Gastroesophageal sphincter (tissue), 3 donors: ENCODE measurements at regions not wholly inside any gene's neighbourhood (a gene's known extent, or its start where the extent isn't known, plus 50 kb on each side); places are given as distances from the start of the nearest gene placed in this dataset.

Source experiments
- CTCF ChIP-seq, 4 experiments: fragments of 200-600 bp in 2 of 4; fragments of 450-650 bp in 2 of 4; sonication (generic) in 1 of 4; IDR thresholded peaks; one replicate each; pipeline ENCODE4 v1.5.1; 2017 to 2019; ENCODE audit warnings: antibody characterized with exemption in 4 of 4, mild to moderate bottlenecking in 2 of 4, moderate library complexity in 2 of 4
- POLR2A ChIP-seq, 2 donors: fragments of 450-650 bp; IDR thresholded peaks; one replicate each; pipeline ENCODE4 v1.6.1; 2017; ENCODE audit warnings: antibody characterized with exemption in 2 of 2, mild to moderate bottlenecking in 2 of 2, moderate library complexity in 1 of 2
- POLR2AphosphoS5 ChIP-seq: sonication (generic); formaldehyde crosslinking; IDR thresholded peaks from one replicate; pipeline ENCODE4 v1.6.1; 2017; ENCODE audit warnings: antibody characterized with exemption

DNA sequence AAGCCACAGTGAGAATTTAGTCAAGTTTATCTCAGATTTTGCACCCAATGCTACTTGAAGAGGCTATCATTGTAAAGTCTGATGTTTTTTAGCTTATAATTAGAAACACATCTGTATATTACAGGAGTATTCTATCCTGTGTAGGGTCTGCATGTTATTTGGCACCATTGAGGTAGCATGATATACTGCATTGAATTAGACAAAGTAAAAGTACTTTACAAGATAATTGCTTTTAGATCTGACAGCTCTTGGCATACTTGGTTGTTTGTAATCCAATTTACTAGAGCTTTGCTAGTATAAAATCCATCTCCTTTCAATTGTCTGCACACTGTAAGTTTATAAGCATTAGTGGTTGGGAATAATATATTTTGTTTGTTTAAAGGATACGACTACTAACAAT, 714.3 kb downstream of the ANKRD7 start:
- TF ChIP-seq POLR2A (IDR thresholded peaks at IDR 0.05), result no peak
- no peak for TF ChIP-seq CTCF (IDR thresholded peaks at IDR 0.05)
- TF ChIP-seq POLR2AphosphoS5, result no peak
